Myocyte (in vitro differentiated cells): ENCODE measurements at regions not wholly inside any gene's neighbourhood (a gene's known extent, or its start where the extent isn't known, plus 50 kb on each side); places are given as distances from the start of the nearest gene placed in this dataset.
A peak's percentile ranks its signal among the peaks of the same experiment; 100 is the strongest.

ENCODE experiments used
- DNase-seq: peaks from one replicate; pipeline ENCODE4 v3.0.0-alpha.2; 2012; ENCODE audit warnings: low read depth

GRCh38 chr10:78821052-78821451 is 247.7 kb upstream of the ZMIZ1 start:
- DNase-seq = peak; percentile 38

DNA sequence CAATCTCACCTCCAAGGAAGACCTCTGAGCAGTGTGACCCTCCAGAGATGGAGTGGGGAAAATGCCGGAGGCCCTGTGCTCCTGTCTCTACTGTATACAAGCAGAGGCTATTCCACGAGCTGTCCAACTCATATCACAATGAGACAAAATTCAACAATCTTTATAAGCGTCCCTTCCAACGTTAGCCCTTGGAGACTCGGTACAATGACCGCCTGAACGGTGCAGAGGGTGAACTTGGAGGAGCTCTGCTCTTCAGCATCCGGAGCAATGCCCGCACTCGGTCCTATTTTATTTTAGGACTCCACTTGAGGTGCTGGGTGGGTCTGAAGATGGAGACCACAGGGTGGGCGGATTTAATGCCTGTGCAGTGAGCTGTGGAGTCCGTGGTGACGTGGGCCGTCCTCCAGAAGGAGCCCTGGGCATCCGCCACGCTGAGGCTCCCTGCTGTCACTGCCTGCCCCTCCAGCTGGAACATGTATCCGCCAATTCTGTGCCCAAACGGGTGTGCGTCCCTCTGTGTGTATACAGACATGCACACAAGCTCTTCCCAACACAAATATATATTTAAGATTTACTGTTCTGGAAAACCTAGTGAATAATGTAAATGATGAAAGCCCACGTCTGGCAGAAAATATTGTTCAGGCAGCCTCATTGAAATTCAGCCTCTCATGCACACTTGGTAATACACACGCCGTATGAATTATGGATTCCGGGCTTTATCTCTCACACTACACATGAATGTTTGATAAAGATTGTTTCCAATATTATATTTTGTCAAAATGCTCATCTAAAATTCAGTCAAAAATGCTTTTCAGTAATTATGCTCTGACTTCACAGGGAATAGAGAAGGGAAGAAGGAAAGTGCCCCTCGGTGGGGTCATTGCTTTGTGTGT is 239.9 kb upstream of the ZMIZ1 start:
- no peak for DNase-seq

GRCh38 chr10:78829565-78829964 is 239.2 kb upstream of the ZMIZ1 start:
- no peak for DNase-seq

- no peak for DNase-seq
Measured at GRCh38 chr10:78830062-78830975, 238.4 kb upstream of the ZMIZ1 start.

- peak; percentile 80 for DNase-seq
Measured at GRCh38 chr10:78830976-78831375, 237.8 kb upstream of the ZMIZ1 start.

DNA sequence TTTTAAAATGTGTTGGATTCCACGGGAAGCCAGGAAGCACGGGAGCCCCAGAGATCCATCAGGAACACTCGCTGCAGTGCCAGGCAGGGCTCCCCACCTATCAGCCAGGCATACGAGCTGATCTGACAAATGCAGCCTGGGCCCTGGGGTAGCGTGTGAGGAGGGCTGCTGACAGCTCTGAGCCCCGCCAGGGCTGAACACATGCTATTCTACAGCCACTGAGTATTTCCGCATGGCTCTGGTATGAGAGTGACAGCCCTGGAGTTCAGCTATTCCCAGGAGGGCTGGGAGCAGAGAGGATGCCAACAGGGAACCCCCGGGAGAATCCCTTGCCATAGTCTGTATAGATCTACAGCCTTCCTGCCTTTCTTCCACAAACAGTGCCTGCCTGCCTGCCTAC is 237.3 kb upstream of the ZMIZ1 start:
- DNase-seq = peak; percentile 55

GRCh38 chr10:78832281-78832680 is 236.5 kb upstream of the ZMIZ1 start:
- peak; percentile 84 for DNase-seq

DNA sequence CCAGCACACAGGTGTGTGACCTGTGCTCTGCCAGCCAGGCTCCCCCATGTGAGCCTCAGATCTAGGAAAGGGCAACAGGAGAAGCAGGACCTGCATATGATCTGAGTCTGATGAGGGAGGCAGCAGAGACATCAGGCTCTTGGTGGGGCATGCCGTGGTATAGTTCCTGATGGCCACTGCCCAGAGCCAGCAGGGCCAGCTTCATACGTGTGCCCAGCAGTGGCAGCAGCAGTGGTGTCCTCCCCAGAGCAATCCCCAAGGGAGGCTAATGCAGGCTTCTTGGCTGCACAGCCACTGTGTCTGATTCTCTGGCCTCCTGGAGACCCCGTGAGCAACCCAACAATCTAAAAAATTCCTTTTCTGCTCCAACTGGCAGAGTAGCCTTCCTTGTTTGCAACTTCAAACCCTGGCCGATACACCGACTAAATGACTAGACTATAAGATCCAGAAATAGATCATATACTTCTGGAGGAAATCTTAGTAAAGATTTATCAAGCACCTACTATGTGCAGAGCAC is 230.6 kb upstream of the ZMIZ1 start:
- no peak for DNase-seq

GRCh38 chr10:78843495-78843894 is 225.3 kb upstream of the ZMIZ1 start:
- no peak for DNase-seq

DNA sequence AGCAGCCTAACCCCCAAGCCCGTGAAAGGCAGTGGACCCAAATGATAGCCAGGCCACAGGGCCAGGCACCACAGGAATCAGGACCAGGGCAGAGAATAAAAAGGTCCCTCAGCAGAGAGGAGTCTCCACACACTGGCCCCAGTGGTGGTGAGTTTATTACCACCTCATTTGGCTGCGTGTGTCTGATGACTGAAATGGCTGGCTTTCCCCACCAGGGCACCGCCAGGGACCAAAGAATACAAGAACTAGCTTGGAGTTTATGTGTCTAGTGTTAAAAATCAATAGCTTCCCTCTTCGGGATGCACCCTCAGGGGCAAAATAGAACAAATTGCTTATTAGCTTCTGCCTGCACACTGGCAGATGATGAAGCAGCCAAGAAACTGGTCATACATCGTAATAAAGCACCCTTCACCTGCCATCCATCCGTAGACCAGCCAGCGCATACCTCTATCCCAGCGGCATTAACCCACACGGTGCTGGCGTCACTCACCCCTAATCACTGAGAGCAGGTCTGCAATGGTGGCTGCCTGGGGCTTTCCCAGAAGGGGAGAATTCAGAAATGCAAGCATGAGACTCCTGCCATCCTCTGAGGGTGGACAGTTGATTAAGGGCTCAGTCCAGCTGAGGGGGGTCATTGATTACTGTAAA is 223.7 kb upstream of the ZMIZ1 start:
- no peak for DNase-seq

DNA sequence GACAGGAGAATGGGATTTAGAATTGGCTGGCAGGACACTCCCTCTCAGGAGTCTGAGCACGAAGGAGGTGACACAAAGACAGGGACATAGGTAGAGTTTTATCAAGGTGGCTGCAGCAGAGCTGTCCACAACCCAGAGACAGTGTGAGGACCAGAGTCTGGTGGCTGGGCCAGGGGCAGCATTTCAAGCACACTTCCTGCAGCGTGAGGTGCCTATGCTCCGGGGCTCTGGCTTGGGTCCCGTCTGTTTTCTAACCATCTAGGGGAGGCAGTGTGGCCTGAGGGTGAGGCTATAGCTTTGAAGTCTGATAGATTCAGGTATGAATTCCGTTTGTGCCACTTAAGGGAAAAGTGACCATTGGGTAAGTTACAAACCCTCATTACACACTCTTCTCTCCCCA is 222.7 kb upstream of the ZMIZ1 start:
- DNase-seq = no peak

- DNase-seq = no peak
Measured at GRCh38 chr10:78846760-78847159, 222.0 kb upstream of the ZMIZ1 start.

DNA sequence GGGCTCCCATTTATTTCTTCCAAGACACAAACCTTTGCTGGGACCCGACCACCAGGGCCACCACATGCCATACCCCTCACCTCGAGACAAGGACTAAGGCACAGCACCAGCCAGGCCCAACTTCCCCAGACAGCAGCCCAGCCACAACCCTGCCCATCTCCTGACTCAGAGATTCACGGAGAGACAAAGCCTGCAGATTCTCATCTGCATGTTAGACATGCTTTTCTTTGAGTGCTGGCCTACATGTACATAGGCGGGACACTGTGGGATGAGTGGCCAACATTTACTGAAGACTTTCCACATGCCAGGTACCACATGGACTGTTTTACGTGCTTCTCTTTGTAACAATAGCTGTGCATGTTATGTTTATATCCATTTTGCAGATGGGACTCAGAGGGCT is 221.3 kb upstream of the ZMIZ1 start:
- DNase-seq = no peak

- DNase-seq = no peak
Measured at GRCh38 chr10:78849115-78849514, 219.7 kb upstream of the ZMIZ1 start.

GRCh38 chr10:78849731-78850130 is 219.0 kb upstream of the ZMIZ1 start:
- no peak for DNase-seq

- DNase-seq = no peak
Measured at GRCh38 chr10:78850644-78851435, 217.9 kb upstream of the ZMIZ1 start.

DNA sequence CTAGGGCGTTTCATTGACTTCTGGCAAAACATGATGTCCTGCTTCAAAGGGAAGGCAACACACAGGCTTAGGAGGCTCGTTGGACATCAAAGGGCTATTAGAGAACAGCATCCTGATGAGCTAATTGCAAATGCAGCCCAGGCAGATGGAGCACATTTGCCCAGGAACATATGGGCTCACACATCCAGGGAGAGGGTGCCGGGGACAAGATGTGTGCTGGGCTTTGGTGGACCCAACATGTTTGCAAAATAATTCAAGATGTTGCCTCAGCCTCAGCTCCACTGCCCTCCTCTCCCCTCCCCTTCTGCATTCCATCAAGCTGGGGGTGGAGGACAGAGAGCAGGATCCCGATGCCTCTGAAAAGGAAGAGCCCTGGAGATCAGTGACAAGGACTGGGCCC is 217.1 kb upstream of the ZMIZ1 start:
- DNase-seq = no peak

- no peak for DNase-seq
Measured at GRCh38 chr10:78852466-78853240, 216.1 kb upstream of the ZMIZ1 start.

GRCh38 chr10:78853864-78854263 is 214.9 kb upstream of the ZMIZ1 start:
- no peak for DNase-seq

DNA sequence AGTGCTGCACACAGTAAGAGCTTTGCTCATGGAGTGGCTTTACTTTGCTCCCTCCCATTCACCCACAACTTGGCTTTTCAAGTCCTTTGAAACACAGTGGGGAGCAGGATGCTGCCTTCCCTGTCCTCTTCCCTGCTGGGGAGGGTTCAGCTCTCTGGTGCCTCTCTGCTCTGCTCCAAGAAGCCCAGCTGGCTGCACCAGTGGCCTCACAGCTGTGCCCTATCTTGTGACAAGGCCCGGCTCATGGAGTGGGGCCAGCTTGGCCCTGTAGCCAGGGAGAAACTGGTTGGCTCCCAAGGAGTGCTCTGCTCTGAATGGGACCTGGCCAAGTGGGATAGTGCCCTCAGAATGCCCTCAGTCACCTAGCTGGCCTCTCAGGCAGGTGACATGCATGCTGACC is 212.3 kb upstream of the ZMIZ1 start:
- DNase-seq = peak; percentile 86
